K562 (cell line): ENCODE measurements at regions not wholly inside any gene's neighbourhood (a gene's known extent, or its start where the extent isn't known, plus 50 kb on each side); places are given as distances from the start of the nearest gene placed in this dataset.

ENCODE experiments used
- ATAC-seq: fragments of 200-7000 bp; cut with Tn5 transposase; 3 replicates; pipeline ENCODE4 v1.9.1; 2020; ENCODE audit warnings: moderate library complexity
- BruUV-seq: library from RNA; stranded (reverse); fragments of 400-500 nt; replicated peaks from 2 replicates; lab custom pipeline; 2021; lab: Mats Ljungman, UMichigan
- CTCF ChIA-PET: fragments of 300-600 bp; formaldehyde crosslinking; extraction: SDS; loops from one replicate; lab custom pipeline; 2021; ENCODE audit warnings: low intra/inter-chr PET ratio; lab: Yijun Ruan, JAX
- POLR2A ChIA-PET: fragments of 300-600, 350-650 bp; sonication (Branson Sonifier 250); formaldehyde crosslinking; extraction: SDS; loops from one replicate; lab custom pipeline; 2021; ENCODE audit warnings: antibody characterized with exemption, inconsistent platforms; lab: Yijun Ruan, JAX
- DNase-seq, 4 experiments: peaks; one replicate each; pipeline versions ENCODE4 v3.0.0 to v3.0.0-alpha.2; 2011 to 2018; ENCODE audit warnings: low spot score in 3 of 4, mixed read lengths in 3 of 4; ENCODE audit errors: extremely low read depth in 1 of 4
- FAIRE-seq: peaks from 2 replicates; lab custom pipeline; 2011; peaks lifted over from hg19 to GRCh38; lab: Jason Lieb, UNC
- H2AFZ ChIP-seq: 2 replicates; pipeline ENCODE4 v1.6.0; 2011; ENCODE audit warnings: low read depth, low read length, control low read depth, inconsistent platforms
- H3K27ac ChIP-seq: fragments of 200-600 bp; 3 replicates; pipeline ENCODE4 v1.8.0; 2011; ENCODE audit warnings: low read depth, mild to moderate bottlenecking, control low read depth, inconsistent platforms, low read length, moderate library complexity, mixed read lengths; ENCODE audit errors: extremely low read depth
- H3K27me3 ChIP-seq, 2 experiments: fragments of 300-600 bp in 1 of 2; 2 replicates in 1 of 2; 3 replicates in 1 of 2; pipeline versions ENCODE4 v1.6.0 to v1.8.0; 2011; ENCODE audit warnings: inconsistent platforms in 2 of 2, low read length in 2 of 2, mild to moderate bottlenecking in 1 of 2, mixed read lengths in 1 of 2, moderate library complexity in 1 of 2; ENCODE audit not compliant: control insufficient read depth in 2 of 2, insufficient read depth in 2 of 2
- H3K36me3 ChIP-seq: fragments of 300-600 bp; 3 replicates; pipeline ENCODE4 v1.8.0; 2011; ENCODE audit warnings: mild to moderate bottlenecking, low read length, inconsistent platforms; ENCODE audit not compliant: control insufficient read depth, insufficient read depth
- H3K4me1 ChIP-seq, 2 experiments: fragments of 200-600 bp in 1 of 2; replicated peaks in 1 of 2; 2 replicates in 1 of 2; 3 replicates in 1 of 2; pipeline versions ENCODE4 v1.5.1 to v1.8.0; 2011; ENCODE audit warnings: inconsistent platforms in 2 of 2, low read length in 2 of 2, mild to moderate bottlenecking in 1 of 2, mixed read lengths in 1 of 2, moderate library complexity in 1 of 2; ENCODE audit not compliant: control insufficient read depth in 2 of 2, insufficient read depth in 2 of 2
- H3K4me2 ChIP-seq: 2 replicates; pipeline ENCODE4 v1.6.1; 2011; ENCODE audit warnings: low read length, control low read depth, inconsistent platforms, mixed read lengths; ENCODE audit not compliant: insufficient read depth
- H3K4me3 ChIP-seq: fragments of 200-600 bp; sonication (generic), shearing (Covaris generic); 2 replicates; pipeline ENCODE4 v1.5.1; 2016; ENCODE audit warnings: control low read depth, inconsistent platforms
- H3K79me2 ChIP-seq: fragments of 200-600 bp; 3 replicates; pipeline ENCODE4 v1.8.0; 2011; ENCODE audit warnings: low read length, inconsistent platforms; ENCODE audit not compliant: control insufficient read depth, insufficient read depth
- H3K9ac ChIP-seq, 2 experiments: 2 replicates each; pipeline versions ENCODE4 v1.6.0 to v1.6.1; 2011; ENCODE audit warnings: low read depth in 2 of 2, low read length in 2 of 2, control low read depth in 1 of 2, inconsistent platforms in 1 of 2, mild to moderate bottlenecking in 1 of 2, mixed read lengths in 1 of 2; ENCODE audit not compliant: insufficient read depth in 1 of 2
- H3K9me1 ChIP-seq: one replicate; pipeline ENCODE4 v1.6.0; 2011; ENCODE audit warnings: inconsistent platforms, mild to moderate bottlenecking, low read length, moderate library complexity; ENCODE audit not compliant: control insufficient read depth, insufficient read depth
- H3K9me3 ChIP-seq: replicated peaks from 2 replicates; pipeline ENCODE4 v1.5.1; 2011; ENCODE audit warnings: low read depth, low read length, inconsistent platforms; ENCODE audit not compliant: control insufficient read depth, insufficient read depth
- H4K20me1 ChIP-seq: replicated peaks from 2 replicates; pipeline ENCODE4 v1.6.1; 2011; ENCODE audit warnings: low read length, inconsistent platforms, mixed read lengths; ENCODE audit not compliant: control insufficient read depth, insufficient read depth
- E2F3 ChIP-seq: fragments of 250-450 bp; sonication (Bioruptor Pico); IDR thresholded peaks from 2 replicates; pipeline ENCODE4 v1.4.0; 2020; ENCODE audit warnings: mild to moderate bottlenecking
- HDAC3 ChIP-seq: fragments of 450-650 bp; IDR thresholded peaks from 2 replicates; pipeline ENCODE4 v1.6.1; 2018; ENCODE audit warnings: borderline replicate concordance, mild to moderate bottlenecking, moderate library complexity; ENCODE audit not compliant: partially characterized antibody
- RB1 ChIP-seq: fragments of 450-650 bp; IDR thresholded peaks from 2 replicates; pipeline ENCODE4 v1.6.1; 2017; ENCODE audit warnings: low read depth, mild to moderate bottlenecking
- TAF9B ChIP-seq: fragments of 450-650 bp; IDR thresholded peaks from 2 replicates; pipeline ENCODE4 v1.6.1; 2018; ENCODE audit warnings: mild to moderate bottlenecking; ENCODE audit not compliant: partially characterized antibody
- ZNF143 ChIP-seq: sonication (generic); formaldehyde crosslinking; IDR thresholded peaks from 2 replicates; pipeline ENCODE4 v1.9.0; 2022; ENCODE audit warnings: mild to moderate bottlenecking, missing genetic modification reagents
- ZNF695 ChIP-seq: fragments of 450-650 bp; formaldehyde crosslinking; IDR thresholded peaks from 2 replicates; pipeline ENCODE4 v1.4.0; 2020; ENCODE audit warnings: mild to moderate bottlenecking, moderate library complexity
- ZNF830 ChIP-seq: fragments of 250-450 bp; sonication (Bioruptor Pico); IDR thresholded peaks from 2 replicates; pipeline ENCODE4 v1.5.0; 2021; ENCODE audit warnings: mild to moderate bottlenecking
- ZSCAN32 ChIP-seq: fragments of 450-650 bp; formaldehyde crosslinking; IDR thresholded peaks from 2 replicates; pipeline ENCODE4 v1.4.0; 2020; ENCODE audit warnings: mild to moderate bottlenecking, moderate library complexity
- WGBS: fragments of 100-300 bp; shearing (Covaris generic); methylation state at CpG from one replicate; pipeline ENCODE4 v1.1.6; 2016; ENCODE audit warnings: low coverage, mixed read lengths; ENCODE audit not compliant: insufficient coverage; ENCODE audit errors: missing lambda C conversion rate; 5-methylcytosine and 5-hydroxymethylcytosine counted together
- in situ Hi-C: fragments of 300-500 bp; cut with MboI; formaldehyde crosslinking; loops from 4 replicates; pipeline ENCODE4 v1.15.0; 2018; ENCODE audit warnings: inconsistent platforms, mixed read lengths
- intact Hi-C: fragments of 100-400 bp; cut with micrococcal nuclease; formaldehyde crosslinking; loops from 2 replicates; pipeline ENCODE4 v1.14.2; 2022

DNA sequence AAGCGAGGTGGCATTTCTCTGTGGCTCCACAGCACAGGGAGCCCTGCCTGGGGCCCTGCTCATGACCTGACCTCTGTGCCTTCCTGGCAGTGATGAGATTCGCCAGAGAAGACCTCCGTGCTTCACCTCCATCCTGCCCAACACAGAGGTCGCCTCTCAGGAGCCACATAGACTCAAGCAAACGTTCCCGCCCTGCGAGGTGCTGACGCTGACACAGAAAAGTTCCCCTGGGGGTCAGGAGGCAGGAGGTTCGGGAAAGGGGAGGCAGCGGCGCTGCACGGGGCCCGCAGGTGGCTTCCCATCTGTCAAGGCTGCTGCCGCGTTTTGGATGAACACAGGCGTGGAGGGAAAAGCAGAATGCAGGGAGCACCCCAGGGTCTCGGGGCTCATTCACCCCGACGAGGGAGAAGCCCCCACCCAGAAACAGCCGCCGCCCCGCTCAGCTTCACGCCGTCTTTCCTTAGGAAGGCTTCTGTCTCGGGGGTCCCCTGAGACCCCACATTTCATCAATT lies 579.6 kb upstream of the SALL3 start:
- H3K4me3 ChIP-seq = no peak overlapping the region
- no peak overlapping the region for H3K4me2 ChIP-seq
- no TSS peak for BruUV-seq
- no peak overlapping the region for H2AFZ ChIP-seq
- no peak overlapping the region for H3K9ac ChIP-seq
- no peaks in the 10 kb centered on the region for H3K9me1 ChIP-seq
- H3K79me2 ChIP-seq = no peaks in the 10 kb centered on the region
- no peaks in the 10 kb centered on the region for H4K20me1 ChIP-seq
- H3K27me3 ChIP-seq = peaks cover 0 to 30% of the 10 kb centered on the region in 2 experiments; a peak in 2 of 5 replicates
- 0% methylated on average over 15 of the region's 25 CpGs for WGBS
- intact Hi-C loops (no loop called here), in situ Hi-C loops (no loop called here)
- DNase-seq (no peak), ATAC-seq (no peak), FAIRE-seq (no peak)
- TF ChIP-seq TAF9B (no peak), ZNF830 (no peak), HDAC3 (no peak), ZNF695 (CRISPR knock-in tag) (no peak), RB1 (no peak), ZNF143 (CRISPR knock-in tag) (no peak), E2F3 (no peak), ZSCAN32 (CRISPR knock-in tag) (no peak)
- no peaks in the 10 kb centered on the region for H3K9me3 ChIP-seq
- H3K4me1 ChIP-seq = no peaks in the 10 kb centered on the region
- POLR2A ChIA-PET = no interaction called here
- no peak overlapping the region for H3K27ac ChIP-seq
- H3K36me3 ChIP-seq = no peaks in the 10 kb centered on the region
- CTCF ChIA-PET = no interaction called here
